ENCODE measurements at regions not wholly inside any gene's neighbourhood (a gene's known extent, or its start where the extent isn't known, plus 50 kb on each side); places are given as distances from the start of the nearest gene placed in this dataset.
"Not testable (repeated sequence)": the region's sequence is repeated elsewhere in the genome, so short reads cannot be mapped to it uniquely, and the experiment has no call there.

DNA sequence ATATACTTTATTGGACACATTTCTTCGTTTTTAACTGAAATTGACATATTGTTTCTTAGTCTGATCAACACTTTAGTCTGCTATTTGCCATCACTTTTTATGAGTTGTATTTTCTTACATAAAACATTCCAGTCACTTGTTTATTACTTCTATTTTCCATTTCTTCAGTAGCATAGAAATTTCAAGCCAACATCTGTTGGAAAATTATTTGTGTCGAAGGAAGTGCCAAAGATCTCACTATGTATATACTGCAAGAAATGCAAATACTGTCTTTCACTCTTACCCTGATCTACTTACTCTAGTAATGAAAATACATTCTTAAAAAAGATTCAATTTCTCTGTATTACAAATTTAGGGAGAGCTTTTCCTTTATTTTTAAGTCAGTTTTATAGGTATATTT lies 105.9 kb downstream of the SLC17A6 start:
- TF ChIP-seq EZH2 (IDR thresholded peaks at IDR 0.05; ENCODE audit: low read length, missing control alignments) = no peak
- TF ChIP-seq, protein P1, sequence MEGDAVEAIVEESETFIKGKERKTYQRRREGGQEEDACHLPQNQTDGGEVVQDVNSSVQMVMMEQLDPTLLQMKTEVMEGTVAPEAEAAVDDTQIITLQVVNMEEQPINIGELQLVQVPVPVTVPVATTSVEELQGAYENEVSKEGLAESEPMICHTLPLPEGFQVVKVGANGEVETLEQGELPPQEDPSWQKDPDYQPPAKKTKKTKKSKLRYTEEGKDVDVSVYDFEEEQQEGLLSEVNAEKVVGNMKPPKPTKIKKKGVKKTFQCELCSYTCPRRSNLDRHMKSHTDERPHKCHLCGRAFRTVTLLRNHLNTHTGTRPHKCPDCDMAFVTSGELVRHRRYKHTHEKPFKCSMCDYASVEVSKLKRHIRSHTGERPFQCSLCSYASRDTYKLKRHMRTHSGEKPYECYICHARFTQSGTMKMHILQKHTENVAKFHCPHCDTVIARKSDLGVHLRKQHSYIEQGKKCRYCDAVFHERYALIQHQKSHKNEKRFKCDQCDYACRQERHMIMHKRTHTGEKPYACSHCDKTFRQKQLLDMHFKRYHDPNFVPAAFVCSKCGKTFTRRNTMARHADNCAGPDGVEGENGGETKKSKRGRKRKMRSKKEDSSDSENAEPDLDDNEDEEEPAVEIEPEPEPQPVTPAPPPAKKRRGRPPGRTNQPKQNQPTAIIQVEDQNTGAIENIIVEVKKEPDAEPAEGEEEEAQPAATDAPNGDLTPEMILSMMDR (conservative IDR thresholded peaks at IDR 0.05 in 1 of 2, IDR thresholded peaks at IDR 0.05 in 1 of 2; ENCODE audit: low read depth in 1 of 2, low read length in 2 of 2) = no peak
- Histone ChIP-seq H3K36me3 (ENCODE audit: control insufficient read depth, insufficient read depth, low read length) (no peaks in the 10 kb centered on the region), H2AFZ (ENCODE audit: low read length) (no peak overlapping the region), H3K27me3 (ENCODE audit: control insufficient read depth, insufficient read depth, low read length) (no peaks in the 10 kb centered on the region), H3K9me3 (ENCODE audit: control insufficient read depth, insufficient read depth, low read depth, low read length) (no peaks in the 10 kb centered on the region), H3K9ac (ENCODE audit: insufficient read depth, low read length) (no peak overlapping the region), H4K20me1 (ENCODE audit: control insufficient read depth, extremely low read depth, insufficient read depth, low read length) (no peaks in the 10 kb centered on the region), H3K4me1 (ENCODE audit: control insufficient read depth, extremely low read depth, insufficient read depth, low read length) (no peaks in the 10 kb centered on the region), H3K4me3 (replicated peaks in 1 of 4; ENCODE audit: control extremely low read depth in 1 of 4, insufficient read depth in 1 of 4, low read depth in 3 of 4, low read length in 4 of 4) (no peak overlapping the region), H3K4me2 (ENCODE audit: extremely low read depth, insufficient read depth, low read length) (no peak overlapping the region), H3K27ac (ENCODE audit: insufficient read depth, low read length) (no peak overlapping the region), H3K79me2 (ENCODE audit: control insufficient read depth, insufficient read depth, low read length) (no peaks in the 10 kb centered on the region)
- DNase-seq (ENCODE audit: low read depth in 2 of 2) = no peak

DNA sequence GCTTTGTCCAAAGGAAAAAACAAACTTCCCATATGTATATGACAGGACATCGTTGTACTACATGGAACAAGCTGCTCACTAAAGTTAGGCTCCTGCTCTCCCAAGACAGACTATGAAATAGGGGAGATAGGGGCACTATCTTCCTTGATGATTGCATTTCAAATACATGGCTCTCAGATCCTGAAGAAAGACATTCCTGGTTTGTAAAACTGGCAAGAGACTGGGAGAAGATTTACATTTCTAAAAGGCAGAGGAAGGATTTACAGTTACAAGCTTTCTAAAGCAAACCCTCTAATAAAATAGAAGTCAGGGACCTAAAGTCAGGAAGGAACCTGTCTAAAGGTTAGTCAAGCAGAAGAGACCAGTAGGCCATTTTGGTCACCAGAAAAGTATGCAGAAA lies 103.7 kb downstream of the SLC17A6 start:
- Histone ChIP-seq H4K20me1 (ENCODE audit: control insufficient read depth, extremely low read depth, insufficient read depth, low read length) (no peaks in the 10 kb centered on the region), H3K4me3 (replicated peaks in 1 of 4; ENCODE audit: control extremely low read depth in 1 of 4, insufficient read depth in 1 of 4, low read depth in 3 of 4, low read length in 4 of 4) (no peak overlapping the region), H3K9ac (ENCODE audit: insufficient read depth, low read length) (no peak overlapping the region), H3K36me3 (ENCODE audit: control insufficient read depth, insufficient read depth, low read length) (no peaks in the 10 kb centered on the region), H3K27ac (ENCODE audit: insufficient read depth, low read length) (no peak overlapping the region), H2AFZ (ENCODE audit: low read length) (no peak overlapping the region), H3K9me3 (ENCODE audit: control insufficient read depth, insufficient read depth, low read depth, low read length) (no peaks in the 10 kb centered on the region), H3K4me1 (ENCODE audit: control insufficient read depth, extremely low read depth, insufficient read depth, low read length) (no peaks in the 10 kb centered on the region), H3K79me2 (ENCODE audit: control insufficient read depth, insufficient read depth, low read length) (no peaks in the 10 kb centered on the region), H3K27me3 (ENCODE audit: control insufficient read depth, insufficient read depth, low read length) (no peaks in the 10 kb centered on the region), H3K4me2 (ENCODE audit: extremely low read depth, insufficient read depth, low read length) (no peak overlapping the region)
- no peak for TF ChIP-seq EZH2 (IDR thresholded peaks at IDR 0.05; ENCODE audit: low read length, missing control alignments)
- TF ChIP-seq, protein P1 (conservative IDR thresholded peaks at IDR 0.05 in 1 of 2, IDR thresholded peaks at IDR 0.05 in 1 of 2; ENCODE audit: low read depth in 1 of 2, low read length in 2 of 2) = no peak
- no peak for DNase-seq (ENCODE audit: low read depth in 2 of 2)

DNA sequence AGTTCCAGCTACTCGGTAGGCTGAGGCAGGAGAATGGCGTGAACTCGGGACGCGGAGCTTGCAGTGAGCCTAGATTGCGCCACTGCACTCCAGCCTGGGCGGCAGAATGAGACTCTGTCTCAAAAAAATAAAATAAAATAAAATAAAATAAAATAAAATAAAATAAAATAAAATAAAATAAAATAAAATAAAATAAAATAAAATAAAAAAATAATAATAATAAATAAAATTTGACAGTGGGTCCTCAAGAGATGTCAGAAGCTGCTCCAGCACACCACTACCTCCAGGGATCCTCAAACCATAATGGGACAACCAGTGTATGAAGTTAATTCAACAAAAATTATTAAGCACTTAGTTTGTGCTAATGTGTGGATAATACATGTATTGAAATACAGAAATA lies 97.4 kb downstream of the SLC17A6 start:
- H3K4me1 ChIP-seq (ENCODE audit: control insufficient read depth, extremely low read depth, insufficient read depth, low read length); H4K20me1 ChIP-seq (ENCODE audit: control insufficient read depth, extremely low read depth, insufficient read depth, low read length); H3K4me2 ChIP-seq (ENCODE audit: extremely low read depth, insufficient read depth, low read length); H3K27me3 ChIP-seq (ENCODE audit: control insufficient read depth, insufficient read depth, low read length); H3K36me3 ChIP-seq (ENCODE audit: control insufficient read depth, insufficient read depth, low read length); H3K9me3 ChIP-seq (ENCODE audit: control insufficient read depth, insufficient read depth, low read depth, low read length); H3K9ac ChIP-seq (ENCODE audit: insufficient read depth, low read length); H3K79me2 ChIP-seq (ENCODE audit: control insufficient read depth, insufficient read depth, low read length); H3K27ac ChIP-seq (ENCODE audit: insufficient read depth, low read length); DNase-seq (ENCODE audit: low read depth in 2 of 2); H2AFZ ChIP-seq (ENCODE audit: low read length); H3K4me3 ChIP-seq (replicated peaks in 1 of 4; ENCODE audit: control extremely low read depth in 1 of 4, insufficient read depth in 1 of 4, low read depth in 3 of 4, low read length in 4 of 4): not testable (repeated sequence)

DNA sequence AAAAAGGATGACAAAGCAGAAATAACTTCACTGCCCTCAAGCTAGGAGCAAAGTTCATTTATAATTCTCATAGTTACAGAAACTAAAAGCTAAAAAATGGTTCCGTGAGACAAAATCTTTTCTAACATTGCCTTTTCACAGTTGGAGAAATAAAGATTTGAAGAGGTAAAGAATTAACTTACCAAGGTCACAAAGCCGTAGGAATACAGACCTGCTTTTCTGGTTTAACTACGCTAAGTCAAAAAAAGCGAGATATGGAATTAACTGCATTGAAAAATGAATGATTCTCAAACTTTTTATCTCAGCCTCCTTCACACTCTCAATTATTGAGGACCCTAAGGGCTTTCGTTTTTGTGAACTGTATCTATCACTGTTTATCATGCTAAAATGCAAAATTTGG lies 95.3 kb downstream of the SLC17A6 start:
- Histone ChIP-seq H3K4me3 (replicated peaks in 1 of 4; ENCODE audit: control extremely low read depth in 1 of 4, insufficient read depth in 1 of 4, low read depth in 3 of 4, low read length in 4 of 4) (no peak overlapping the region), H3K4me2 (ENCODE audit: extremely low read depth, insufficient read depth, low read length) (no peak overlapping the region), H2AFZ (ENCODE audit: low read length) (no peak overlapping the region)

More for the DNA sequence above, 95.3 kb downstream of the SLC17A6 start:
- H3K27me3 ChIP-seq (ENCODE audit: control insufficient read depth, insufficient read depth, low read length) = no peaks in the 10 kb centered on the region
- H3K36me3 ChIP-seq (ENCODE audit: control insufficient read depth, insufficient read depth, low read length) = no peaks in the 10 kb centered on the region
- no peak for DNase-seq (ENCODE audit: low read depth in 2 of 2)
- H4K20me1 ChIP-seq (ENCODE audit: control insufficient read depth, extremely low read depth, insufficient read depth, low read length) = no peaks in the 10 kb centered on the region
- no peaks in the 10 kb centered on the region for H3K79me2 ChIP-seq (ENCODE audit: control insufficient read depth, insufficient read depth, low read length)
- H3K4me1 ChIP-seq (ENCODE audit: control insufficient read depth, extremely low read depth, insufficient read depth, low read length) = no peaks in the 10 kb centered on the region
- TF ChIP-seq, protein P1 (conservative IDR thresholded peaks at IDR 0.05 in 1 of 2, IDR thresholded peaks at IDR 0.05 in 1 of 2; ENCODE audit: low read depth in 1 of 2, low read length in 2 of 2) = no peak
- TF ChIP-seq EZH2 (IDR thresholded peaks at IDR 0.05; ENCODE audit: low read length, missing control alignments) = no peak
- no peak overlapping the region for H3K27ac ChIP-seq (ENCODE audit: insufficient read depth, low read length)
- H3K9ac ChIP-seq (ENCODE audit: insufficient read depth, low read length) = no peak overlapping the region
- H3K9me3 ChIP-seq (ENCODE audit: control insufficient read depth, insufficient read depth, low read depth, low read length) = no peaks in the 10 kb centered on the region

All from fibroblast of lung (primary cell).